HG03064 (cell line): ENCODE measurements at regions not wholly inside any gene's neighbourhood (a gene's known extent, or its start where the extent isn't known, plus 50 kb on each side); places are given as distances from the start of the nearest gene placed in this dataset.

ENCODE experiments used
- ATAC-seq: cut with Tn5 transposase; IDR thresholded peaks from one replicate; pipeline ENCODE4 v1.9.1; 2021; ENCODE audit warnings: low read depth; ENCODE audit not compliant: unreplicated experiment

GRCh38 chr2:59726228-59727120 lies 827.0 kb downstream of the BCL11A start:
- ATAC-seq: no peak

DNA sequence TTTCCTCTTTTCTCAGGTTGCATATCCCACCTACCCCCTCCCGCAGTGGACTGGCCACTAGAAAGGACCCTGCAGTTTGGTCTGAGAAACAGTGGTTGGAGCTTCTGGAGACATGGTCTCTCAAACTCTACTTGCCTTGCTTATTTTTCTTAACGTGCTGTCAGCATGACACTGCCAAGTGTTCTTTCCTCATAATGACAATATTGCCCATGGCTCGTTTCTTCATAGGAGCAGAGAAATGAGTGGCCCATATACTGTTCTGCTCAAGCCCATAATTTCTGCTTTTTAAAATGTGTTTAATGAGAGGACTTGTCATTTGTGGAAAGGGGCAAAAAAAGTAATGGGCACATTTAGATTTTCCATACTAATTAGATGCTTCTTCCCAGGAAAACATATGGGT lies 828.7 kb downstream of the BCL11A start:
- no peak for ATAC-seq

DNA sequence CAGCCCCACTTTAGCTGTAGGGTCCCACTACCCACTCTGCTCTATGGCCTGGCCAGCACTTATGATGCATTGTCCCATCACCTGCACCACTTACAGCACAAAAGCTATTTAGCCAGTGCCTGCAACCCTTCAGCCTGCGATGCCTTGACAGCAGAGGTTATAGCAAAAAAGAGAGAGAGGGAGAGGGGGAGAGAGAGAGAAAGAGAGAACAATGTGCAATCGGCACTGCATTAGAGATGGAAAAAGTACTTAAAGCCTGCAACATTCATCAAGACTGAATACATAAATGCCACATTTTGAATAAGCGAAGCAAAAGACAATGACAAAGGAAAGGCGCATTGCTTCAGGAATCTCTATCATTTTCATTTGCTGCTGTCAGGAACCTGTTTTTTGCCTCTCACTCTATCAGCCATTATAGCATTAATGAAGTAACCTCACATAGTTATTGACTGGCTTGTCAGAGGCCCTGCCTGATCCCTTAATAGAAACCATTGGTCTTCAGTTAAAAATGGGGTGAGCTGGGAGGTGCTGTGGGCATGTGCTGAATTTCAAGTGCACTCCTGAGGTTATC lies 833.1 kb downstream of the BCL11A start:
- ATAC-seq: no peak

- ATAC-seq: no peak
Observed at GRCh38 chr2:59713577-59713976, 839.9 kb downstream of the BCL11A start.

DNA sequence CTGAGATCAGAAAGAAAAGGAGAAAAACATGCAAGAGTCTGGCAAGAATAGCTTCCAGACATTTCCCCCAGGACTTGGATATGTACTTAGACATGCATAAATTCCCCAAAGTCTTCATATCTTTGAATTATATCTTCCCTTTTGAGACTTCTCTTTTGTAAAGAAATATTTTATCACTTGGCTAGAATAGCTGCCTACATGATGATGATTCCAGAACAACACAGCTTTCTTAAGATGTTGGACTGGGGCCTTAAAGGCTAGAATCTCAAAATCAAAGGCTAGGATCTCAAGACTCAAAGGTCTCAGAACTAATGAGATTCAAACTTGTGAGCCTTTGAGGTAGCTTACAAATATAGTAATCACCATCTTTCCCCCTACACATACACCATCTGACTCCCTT lies 842.3 kb downstream of the BCL11A start:
- no peak for ATAC-seq

- no peak for ATAC-seq
Observed at GRCh38 chr2:59706729-59707128, 846.7 kb downstream of the BCL11A start.

GRCh38 chr2:59703796-59704195 lies 849.7 kb downstream of the BCL11A start:
- ATAC-seq: no peak

GRCh38 chr2:59702026-59702425 lies 851.4 kb downstream of the BCL11A start:
- ATAC-seq: no peak

- ATAC-seq: no peak
Observed at GRCh38 chr2:59701271-59701994, 852.0 kb downstream of the BCL11A start.

DNA sequence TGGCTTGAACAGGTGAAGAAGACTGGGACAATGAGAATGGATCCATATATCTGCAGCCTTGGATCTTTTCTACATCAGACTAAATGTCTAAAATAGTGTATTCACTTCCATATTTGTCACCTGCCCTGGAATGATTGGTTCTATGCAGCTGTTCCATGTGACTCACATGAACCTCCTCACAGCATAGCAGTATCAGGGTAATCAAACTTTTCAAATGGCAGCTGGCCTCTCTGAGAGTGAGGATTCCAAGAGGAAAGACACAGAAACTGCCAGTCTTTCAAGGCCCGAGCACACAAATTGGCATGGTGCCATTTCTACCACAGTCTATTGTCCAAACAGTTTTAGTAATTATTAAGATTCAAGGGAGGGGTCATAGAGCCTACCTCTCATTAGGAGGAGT lies 859.3 kb downstream of the BCL11A start:
- no peak for ATAC-seq

- ATAC-seq: no peak
Observed at GRCh38 chr2:59693231-59693959, 860.1 kb downstream of the BCL11A start.

DNA sequence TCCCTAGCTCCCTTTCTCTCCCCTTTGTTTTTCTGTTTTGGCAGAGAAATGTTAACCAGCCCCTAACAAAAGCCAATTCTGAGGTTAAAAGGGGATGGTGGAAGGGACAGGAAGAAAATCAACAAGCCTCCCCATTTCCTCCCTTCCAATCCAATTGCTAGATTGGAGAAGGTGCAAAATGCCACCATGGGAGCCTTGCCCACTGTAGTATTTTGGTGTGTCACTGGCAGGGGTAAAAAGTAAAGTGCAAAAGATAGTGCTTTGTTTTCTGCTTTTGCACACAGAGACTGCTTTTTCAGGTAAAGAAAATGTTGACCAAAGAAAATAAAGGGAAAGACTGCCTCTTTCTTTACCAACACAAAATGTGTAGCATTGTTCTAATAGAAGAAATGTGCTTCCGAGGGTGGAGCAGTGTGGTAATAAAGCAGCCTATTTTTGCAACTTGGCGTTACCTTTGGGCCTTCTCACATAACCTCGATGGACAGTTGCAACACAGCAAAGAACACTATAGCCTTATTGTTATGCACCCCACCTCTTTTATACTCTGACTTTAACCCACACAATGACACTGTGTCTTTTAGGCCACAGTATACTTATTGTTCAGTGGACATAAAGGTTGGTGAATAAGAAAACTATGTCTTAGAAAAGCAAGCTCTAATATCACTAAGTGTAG lies 861.8 kb downstream of the BCL11A start:
- ATAC-seq: no peak

- ATAC-seq: no peak
Observed at GRCh38 chr2:59690849-59691248, 862.6 kb downstream of the BCL11A start.

DNA sequence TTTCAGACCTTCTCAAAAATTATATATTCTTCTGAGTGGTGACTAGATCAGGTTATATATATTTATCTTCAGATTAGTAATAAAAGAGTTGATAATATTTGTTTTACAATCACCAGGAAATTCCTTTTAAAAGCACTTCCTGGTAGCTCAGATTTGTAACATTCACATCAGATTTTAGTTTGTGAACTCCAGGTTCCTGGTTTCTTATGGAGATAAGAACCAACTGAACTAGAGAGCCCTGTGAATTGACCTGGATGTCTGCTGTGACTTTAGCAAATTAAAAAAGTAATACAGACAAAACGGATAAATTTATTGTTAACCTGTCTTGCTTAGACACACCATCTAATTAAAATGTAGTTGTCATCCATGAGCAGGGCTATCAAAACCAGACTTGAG lies 868.7 kb downstream of the BCL11A start:
- ATAC-seq: no peak

GRCh38 chr2:59684116-59684770 lies 869.2 kb downstream of the BCL11A start:
- no peak for ATAC-seq

DNA sequence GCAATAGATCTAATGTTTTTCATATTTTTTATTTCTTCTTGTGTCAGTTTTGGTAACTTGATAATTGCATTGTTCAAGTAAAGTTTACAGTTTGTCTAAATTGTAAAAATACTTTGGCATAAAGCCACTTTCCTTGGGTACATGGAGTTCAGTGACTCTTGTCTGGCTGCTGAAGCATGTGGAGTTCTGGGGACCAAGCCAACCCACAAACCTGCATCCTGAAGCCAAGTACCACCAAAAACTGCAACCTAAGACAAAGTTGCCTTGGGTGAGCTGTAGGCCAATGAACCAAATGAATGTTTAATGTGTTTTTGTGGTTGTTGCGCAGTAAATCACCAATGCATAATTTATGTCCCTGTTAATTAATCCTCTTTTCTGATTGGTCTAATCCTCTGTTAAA lies 872.6 kb downstream of the BCL11A start:
- no peak for ATAC-seq

DNA sequence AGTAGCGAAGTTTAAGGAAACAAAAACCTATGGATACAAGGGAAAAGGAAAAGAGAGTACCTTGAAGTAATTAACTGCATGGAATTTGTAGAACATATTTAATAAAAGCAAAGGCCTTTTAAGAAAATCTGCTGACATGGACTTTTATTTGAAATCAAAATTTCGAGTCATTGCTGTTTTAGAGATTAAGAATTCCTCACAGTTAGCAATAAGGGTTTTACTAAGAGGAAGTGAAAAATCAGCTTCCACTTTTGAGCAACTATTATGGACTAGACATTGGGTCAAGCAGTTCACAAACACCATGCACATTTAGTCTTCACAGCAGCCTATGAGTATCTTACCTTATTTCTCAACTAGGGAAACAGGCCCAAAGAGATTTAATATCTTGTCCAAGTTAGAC lies 876.3 kb downstream of the BCL11A start:
- no peak for ATAC-seq

- no peak for ATAC-seq
Observed at GRCh38 chr2:59674100-59674499, 879.4 kb downstream of the BCL11A start.

- ATAC-seq: no peak
Observed at GRCh38 chr2:59665021-59665420, 888.4 kb downstream of the BCL11A start.
